Natural killer cell (primary cell): ENCODE measurements at regions not wholly inside any gene's neighbourhood (a gene's known extent, or its start where the extent isn't known, plus 50 kb on each side); places are given as distances from the start of the nearest gene placed in this dataset.

ENCODE experiments used
- ATAC-seq, 3 donors: fragments of 150-1000 bp in 2 of 3; fragments of 200-7000 bp in 1 of 3; cut with Tn5 transposase; 1 replicate in 1 of 3; 2 replicates in 2 of 3; pipeline ENCODE4 v1.10.0; 2021; ENCODE audit warnings: mild to moderate bottlenecking in 2 of 3, moderate library complexity in 2 of 3
- DNase-seq, 2 donors: peaks; one replicate each; pipeline versions ENCODE4 v3.0.0 to v3.0.0-alpha.2; 2013 to 2021; ENCODE audit warnings: mixed read lengths in 1 of 2
- H3K27ac ChIP-seq: one replicate; pipeline ENCODE4 v1.5.1; 2013; ENCODE audit warnings: mild to moderate bottlenecking, low read length
- H3K27me3 ChIP-seq: one replicate; pipeline ENCODE4 v1.6.1; 2013; ENCODE audit warnings: low read length; ENCODE audit not compliant: control insufficient read depth, insufficient read depth
- H3K36me3 ChIP-seq: one replicate; pipeline ENCODE4 v1.6.1; 2013; ENCODE audit warnings: low read length; ENCODE audit not compliant: control insufficient read depth, insufficient read depth
- H3K4me1 ChIP-seq: one replicate; pipeline ENCODE4 v1.6.1; 2013; ENCODE audit warnings: low read length; ENCODE audit not compliant: control insufficient read depth, insufficient read depth
- H3K4me3 ChIP-seq: one replicate; pipeline ENCODE4 v1.5.1; 2013; ENCODE audit warnings: low read length
- H3K9me3 ChIP-seq: one replicate; pipeline ENCODE4 v1.6.1; 2013; ENCODE audit warnings: low read length; ENCODE audit not compliant: control insufficient read depth, insufficient read depth
- H3K27ac Mint-ChIP-seq, 2 donors: one replicate each; pipeline ENCODE4 v1.8.0; 2022; ENCODE audit warnings: mild to moderate bottlenecking in 2 of 2, mixed read lengths in 2 of 2, moderate library complexity in 1 of 2
- H3K27me3 Mint-ChIP-seq, 2 donors: one replicate each; pipeline ENCODE4 v1.8.0; 2022; ENCODE audit warnings: low read depth in 2 of 2, mixed read lengths in 2 of 2
- H3K36me3 Mint-ChIP-seq: one replicate; pipeline ENCODE4 v1.8.0; 2022; ENCODE audit warnings: mixed read lengths
- H3K4me1 Mint-ChIP-seq, 2 donors: one replicate each; pipeline ENCODE4 v1.8.0; 2022; ENCODE audit warnings: mixed read lengths in 2 of 2
- H3K4me3 Mint-ChIP-seq: one replicate; pipeline ENCODE4 v1.8.0; 2022; ENCODE audit warnings: mild to moderate bottlenecking, moderate library complexity, mixed read lengths
- H3K9me3 Mint-ChIP-seq, 2 donors: one replicate each; pipeline ENCODE4 v1.8.0; 2022; ENCODE audit warnings: mixed read lengths in 2 of 2
- CTCF ChIP-seq: fragments of 200-600 bp; IDR thresholded peaks from one replicate; pipeline ENCODE4 v1.8.0; 2022; ENCODE audit warnings: antibody characterized with exemption
- WGBS: methylation state at CpG from one replicate; pipeline ENCODE4 v1.1.7; 2013; ENCODE audit warnings: missing lambda C conversion rate; ENCODE audit not compliant: insufficient coverage; 5-methylcytosine and 5-hydroxymethylcytosine counted together
- intact Hi-C: fragments of 100-400 bp; cut with micrococcal nuclease; formaldehyde crosslinking; loops from one replicate; pipeline ENCODE4 v1.14.2; 2022

GRCh38 chr1:201763455-201764140 is 65.4 kb upstream of the IPO9 start:
- H3K36me3 Mint-ChIP-seq, result no peaks in the 10 kb centered on the region
- H3K9me3 Mint-ChIP-seq, result no peaks in the 10 kb centered on the region
- ATAC-seq (no peak), DNase-seq (no peak)
- H3K27me3 Mint-ChIP-seq, result peaks cover 0 to 11% of the 10 kb centered on the region in 2 donors
- H3K27ac Mint-ChIP-seq, result no peak overlapping the region
- Histone ChIP-seq H3K9me3 (no peaks in the 10 kb centered on the region), H3K4me3 (no peak overlapping the region), H3K36me3 (no peaks in the 10 kb centered on the region), H3K4me1 (no peaks in the 10 kb centered on the region), H3K27ac (no peak overlapping the region), H3K27me3 (no peaks in the 10 kb centered on the region)
- no peak for TF ChIP-seq CTCF
- H3K4me1 Mint-ChIP-seq, result no peaks in the 10 kb centered on the region
- intact Hi-C loops, result no loop called here
- WGBS, result 89% methylated on average over 6 of the region's 7 CpGs
- H3K4me3 Mint-ChIP-seq, result no peak overlapping the region

- no peaks in the 10 kb centered on the region for H3K36me3 ChIP-seq
- peaks cover 0 to 11% of the 10 kb centered on the region in 2 donors for H3K27me3 Mint-ChIP-seq
- DNase-seq, result no peak
- no peaks in the 10 kb centered on the region for H3K27me3 ChIP-seq
- no peak overlapping the region for H3K27ac Mint-ChIP-seq
- no peak overlapping the region for H3K27ac ChIP-seq
- TF ChIP-seq CTCF, result no peak
- H3K36me3 Mint-ChIP-seq, result no peaks in the 10 kb centered on the region
- H3K9me3 Mint-ChIP-seq, result no peaks in the 10 kb centered on the region
- no peaks in the 10 kb centered on the region for H3K4me1 ChIP-seq
- intact Hi-C loops, result no loop called here
- H3K4me3 ChIP-seq, result no peak overlapping the region
- WGBS, result 78% methylated on average over 4 of the region's 4 CpGs
- H3K9me3 ChIP-seq, result no peaks in the 10 kb centered on the region
- no peak overlapping the region for H3K4me3 Mint-ChIP-seq
- H3K4me1 Mint-ChIP-seq, result no peaks in the 10 kb centered on the region
- ATAC-seq, result no peak
Measured at GRCh38 chr1:201764166-201764565, 64.8 kb upstream of the IPO9 start.

GRCh38 chr1:201764579-201764978 is 64.4 kb upstream of the IPO9 start:
- Mint-ChIP-seq H3K4me1 (no peaks in the 10 kb centered on the region), H3K9me3 (no peaks in the 10 kb centered on the region), H3K27ac (no peak overlapping the region), H3K36me3 (no peaks in the 10 kb centered on the region), H3K4me3 (no peak overlapping the region), H3K27me3 (peaks cover 2 to 11% of the 10 kb centered on the region in 2 donors)
- intact Hi-C loops, result no loop called here
- no peak overlapping the region for H3K4me3 ChIP-seq
- TF ChIP-seq CTCF, result no peak
- no peaks in the 10 kb centered on the region for H3K36me3 ChIP-seq
- no peaks in the 10 kb centered on the region for H3K4me1 ChIP-seq
- H3K27ac ChIP-seq, result no peak overlapping the region
- no peak for DNase-seq
- ATAC-seq, result no peak
- 90% methylated on average over 2 of the region's 2 CpGs for WGBS
- H3K9me3 ChIP-seq, result no peaks in the 10 kb centered on the region
- H3K27me3 ChIP-seq, result no peaks in the 10 kb centered on the region
